ENCODE measurements at regions not wholly inside any gene's neighbourhood (a gene's known extent, or its start where the extent isn't known, plus 50 kb on each side); places are given as distances from the start of the nearest gene placed in this dataset.

DNA sequence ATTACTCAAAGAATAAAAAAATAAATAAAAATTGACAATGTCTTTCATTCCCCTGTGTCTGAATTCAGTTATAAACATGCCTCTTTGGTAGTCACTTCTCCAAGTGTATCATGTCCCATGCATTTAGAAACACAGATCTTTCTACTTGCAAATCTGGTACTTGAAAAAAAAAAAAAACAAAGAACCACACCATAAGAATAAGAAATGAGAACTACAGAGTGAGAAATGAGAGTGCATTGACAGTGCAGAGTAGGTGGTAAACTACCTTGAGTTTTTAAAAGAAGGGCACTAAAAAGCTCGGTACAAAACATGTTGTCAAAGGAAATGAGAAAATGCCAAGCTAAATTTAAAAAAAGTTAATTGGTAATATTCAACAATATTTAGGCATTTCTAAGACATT lies 123.0 kb downstream of the GPR85 start:
- TF ChIP-seq EZH2 (IDR thresholded peaks at IDR 0.05; ENCODE audit: low read depth, unreplicated experiment) (no peak), JUNB (IDR thresholded peaks at IDR 0.05; ENCODE audit: unreplicated experiment) (no peak), POLR2AphosphoS5 (IDR thresholded peaks at IDR 0.05; ENCODE audit: low read depth) (no peak), ZNF331 (CRISPR knock-in tag; IDR thresholded peaks at IDR 0.05; ENCODE audit: low read depth) (no peak), EZH2phosphoT487 (IDR thresholded peaks at IDR 0.05; ENCODE audit: unreplicated experiment) (no peak)
- TF ChIP-seq, protein P1, sequence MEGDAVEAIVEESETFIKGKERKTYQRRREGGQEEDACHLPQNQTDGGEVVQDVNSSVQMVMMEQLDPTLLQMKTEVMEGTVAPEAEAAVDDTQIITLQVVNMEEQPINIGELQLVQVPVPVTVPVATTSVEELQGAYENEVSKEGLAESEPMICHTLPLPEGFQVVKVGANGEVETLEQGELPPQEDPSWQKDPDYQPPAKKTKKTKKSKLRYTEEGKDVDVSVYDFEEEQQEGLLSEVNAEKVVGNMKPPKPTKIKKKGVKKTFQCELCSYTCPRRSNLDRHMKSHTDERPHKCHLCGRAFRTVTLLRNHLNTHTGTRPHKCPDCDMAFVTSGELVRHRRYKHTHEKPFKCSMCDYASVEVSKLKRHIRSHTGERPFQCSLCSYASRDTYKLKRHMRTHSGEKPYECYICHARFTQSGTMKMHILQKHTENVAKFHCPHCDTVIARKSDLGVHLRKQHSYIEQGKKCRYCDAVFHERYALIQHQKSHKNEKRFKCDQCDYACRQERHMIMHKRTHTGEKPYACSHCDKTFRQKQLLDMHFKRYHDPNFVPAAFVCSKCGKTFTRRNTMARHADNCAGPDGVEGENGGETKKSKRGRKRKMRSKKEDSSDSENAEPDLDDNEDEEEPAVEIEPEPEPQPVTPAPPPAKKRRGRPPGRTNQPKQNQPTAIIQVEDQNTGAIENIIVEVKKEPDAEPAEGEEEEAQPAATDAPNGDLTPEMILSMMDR (conservative IDR thresholded peaks at IDR 0.05; ENCODE audit: low read depth in 2 of 2): no peak

Data from GM23338 (cell line).